NCI-H2081 (cell line): ENCODE measurements at regions not wholly inside any gene's neighbourhood (a gene's known extent, or its start where the extent isn't known, plus 50 kb on each side); places are given as distances from the start of the nearest gene placed in this dataset.
A peak's percentile ranks its signal among the peaks of the same experiment; 100 is the strongest.
"Not testable (repeated sequence)": the region's sequence is repeated elsewhere in the genome, so short reads cannot be mapped to it uniquely, and the experiment has no call there.

ENCODE experiments used
- DNase-seq, 2 experiments: peaks; one replicate each; lab custom pipeline; 2025; lab: John Stamatoyannopoulos, UW

- DNase-seq: no peak
These were observed 203.2 kb downstream of the IZUMO3 start for GRCh38 chr9:24342457-24342856.

DNA sequence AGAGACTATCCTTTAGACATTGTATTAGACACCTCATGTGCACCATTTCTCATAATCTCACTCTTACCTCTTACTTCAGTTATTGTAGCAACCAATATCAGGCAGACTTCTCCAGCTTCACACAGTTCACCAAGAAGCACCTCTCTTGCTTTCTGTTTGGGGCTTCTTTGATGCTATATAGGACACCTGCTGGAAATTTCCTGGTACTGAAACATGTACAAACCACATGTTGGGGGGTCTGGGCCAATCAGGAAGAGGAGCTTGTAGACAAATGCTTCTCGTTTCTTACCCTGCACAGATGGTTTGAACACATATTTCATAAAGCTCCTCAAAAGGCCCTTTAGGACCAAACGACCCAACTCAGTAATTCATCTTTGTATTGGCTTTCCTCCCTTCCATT lies 212.1 kb downstream of the IZUMO3 start:
- no peak for DNase-seq

DNA sequence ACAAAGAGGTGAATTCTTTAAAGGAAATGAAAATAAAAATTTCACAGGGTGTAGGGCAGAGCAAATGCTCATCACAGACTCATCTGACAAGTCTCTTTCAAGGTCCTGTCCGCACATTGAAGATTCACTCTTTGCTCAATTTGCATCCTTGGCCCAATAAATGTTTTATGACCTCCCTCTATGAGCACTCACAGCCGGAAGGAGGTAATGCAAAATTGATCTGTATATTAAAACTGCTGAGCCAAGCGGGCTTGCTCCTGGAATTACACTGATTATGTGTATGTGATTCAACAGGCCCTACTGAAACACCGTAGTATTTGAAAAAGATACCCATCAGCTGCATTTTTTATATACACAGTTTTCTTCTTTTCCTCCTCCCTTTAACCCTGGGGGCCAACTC lies 246.8 kb downstream of the IZUMO3 start:
- DNase-seq: no peak

- no peak for DNase-seq
These were observed 247.8 kb downstream of the IZUMO3 start for GRCh38 chr9:24297931-24298330.

DNA sequence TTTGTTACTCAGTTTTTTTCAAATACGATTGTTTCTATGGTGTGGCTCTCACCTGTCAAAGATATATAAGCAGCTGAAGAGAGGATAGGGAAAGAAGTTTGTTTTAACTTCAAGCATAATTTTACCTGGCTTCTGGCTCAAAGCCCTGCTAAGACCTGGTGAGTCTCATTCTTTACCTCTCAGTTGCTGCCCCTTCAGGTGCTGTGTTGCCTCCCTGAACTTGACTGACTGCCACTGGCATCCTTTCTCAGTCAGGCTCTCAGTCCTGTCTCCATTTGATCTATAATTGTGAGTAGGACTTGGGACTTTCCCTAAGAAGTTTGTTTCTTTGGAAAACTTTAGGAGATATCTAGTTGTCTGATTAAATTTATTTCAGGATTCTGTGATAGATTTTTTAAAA lies 249.6 kb downstream of the IZUMO3 start:
- no peak for DNase-seq

DNA sequence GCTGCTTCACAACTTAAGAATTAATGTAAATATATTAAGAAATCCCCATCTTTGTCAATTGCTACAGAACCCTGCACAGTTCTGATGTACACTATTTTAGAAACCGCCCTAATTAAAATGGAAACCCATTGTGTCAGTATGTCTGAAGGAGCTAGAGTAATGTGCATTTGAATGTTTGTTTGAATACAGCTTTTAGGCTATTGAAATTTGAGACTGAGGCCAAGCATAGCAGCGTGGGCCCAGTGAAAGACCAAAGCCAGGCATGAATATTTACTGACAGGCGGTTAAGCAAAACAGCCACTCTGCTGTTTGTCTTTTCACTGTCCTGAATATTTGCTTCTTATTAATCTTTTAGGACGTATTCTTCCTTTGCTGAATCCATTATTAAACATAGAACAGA lies 252.3 kb downstream of the IZUMO3 start:
- DNase-seq: peak; percentile 25 to 54

DNA sequence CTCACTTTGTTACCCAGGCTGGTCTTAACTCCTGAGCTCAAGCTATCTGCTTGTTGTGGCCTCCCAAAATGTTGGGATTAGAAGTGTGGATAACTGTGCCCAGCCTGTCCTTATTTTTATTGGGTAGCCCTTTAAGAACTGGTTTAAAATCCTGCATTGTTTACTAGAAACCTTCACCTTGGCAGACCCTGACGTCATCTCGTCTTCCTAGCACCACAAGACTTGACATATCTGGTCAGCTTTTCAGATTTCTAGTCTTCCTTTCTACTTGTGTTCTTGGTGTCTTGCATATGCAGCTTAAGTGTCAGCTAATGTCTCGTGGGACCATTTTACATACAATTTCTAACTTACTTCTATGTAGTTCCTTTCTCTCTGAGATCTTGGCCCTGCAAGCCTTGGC lies 258.9 kb downstream of the IZUMO3 start:
- no peak for DNase-seq

DNA sequence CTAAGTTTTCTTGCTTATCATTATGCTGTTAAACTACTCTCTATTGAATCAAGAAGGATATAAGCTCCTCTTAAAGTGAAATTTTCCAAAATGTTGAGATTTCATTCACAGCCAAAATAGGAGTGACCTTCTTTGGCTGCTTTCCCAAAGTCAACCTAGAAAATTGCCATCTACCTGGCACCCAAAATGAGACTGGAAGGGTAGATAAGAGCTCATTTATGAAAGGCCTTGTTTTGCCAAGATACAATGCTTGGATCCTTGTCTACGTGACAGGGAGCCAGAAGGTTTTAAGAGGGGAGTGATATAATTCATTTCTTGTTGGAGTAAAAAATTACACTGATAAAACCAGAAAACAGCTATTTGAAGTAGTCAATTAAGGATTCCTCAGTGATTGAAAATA lies 287.1 kb downstream of the IZUMO3 start:
- peak in 1 of 2 experiments; percentile 65 for DNase-seq

GRCh38 chr9:24257726-24258125 lies 288.0 kb downstream of the IZUMO3 start:
- DNase-seq: peak; percentile 64 to 93

DNA sequence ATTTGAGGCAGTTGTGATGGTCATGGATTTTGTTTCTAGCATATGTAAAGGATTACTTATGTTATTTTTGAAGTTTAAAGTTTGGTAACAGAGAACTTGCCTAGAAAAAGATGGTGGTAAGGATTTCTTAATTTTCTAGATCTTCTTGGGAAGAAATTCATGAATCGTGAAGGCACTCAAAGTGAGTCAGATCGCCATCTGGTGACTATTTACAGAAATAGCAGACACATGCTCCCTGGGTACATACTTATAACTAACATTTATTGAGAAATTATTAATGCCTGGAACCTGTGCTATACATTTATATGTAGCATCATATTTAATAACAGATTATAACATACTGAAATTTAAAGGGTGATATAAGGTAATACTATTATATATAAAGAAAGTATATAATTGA lies 299.7 kb downstream of the IZUMO3 start:
- peak; percentile 40 to 52 for DNase-seq

DNA sequence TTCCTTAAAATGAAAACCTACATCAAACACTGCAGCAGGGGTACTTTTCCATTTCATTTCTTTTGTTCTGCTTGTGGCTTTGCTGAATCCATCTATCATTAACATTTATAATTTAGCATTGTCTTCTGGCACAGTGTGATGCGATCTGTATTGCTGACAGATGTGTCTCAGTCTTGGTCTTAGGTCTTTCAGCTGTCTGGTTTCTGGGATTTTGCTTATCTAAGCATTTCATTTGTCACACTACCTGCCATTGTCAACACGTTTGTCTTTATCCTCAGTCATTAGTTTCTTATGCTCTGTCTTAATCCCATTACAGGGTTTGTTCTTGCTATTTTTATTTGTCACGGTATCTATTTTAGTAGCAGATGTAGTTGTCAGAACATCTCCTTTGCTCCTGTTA lies 303.1 kb downstream of the IZUMO3 start:
- DNase-seq: no peak

DNA sequence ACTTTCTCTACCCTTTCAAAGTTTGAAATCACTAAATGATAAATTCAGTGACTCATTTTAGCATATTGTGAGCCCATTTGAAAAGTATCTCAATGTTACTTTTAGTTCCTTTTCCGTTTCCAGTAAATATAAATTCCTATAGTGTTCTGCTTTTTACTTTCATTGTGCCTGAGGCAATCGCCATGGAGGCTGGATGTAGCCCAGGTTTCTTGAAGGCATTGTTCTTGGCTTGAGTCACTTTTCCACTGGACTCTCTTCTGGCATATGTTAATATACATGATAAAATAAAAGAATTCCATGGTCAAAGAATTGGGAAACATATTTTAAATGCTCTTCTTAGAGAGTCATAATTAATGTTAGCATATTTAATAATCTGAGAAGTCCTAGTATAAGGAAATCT lies 327.0 kb downstream of the IZUMO3 start:
- no peak for DNase-seq

DNA sequence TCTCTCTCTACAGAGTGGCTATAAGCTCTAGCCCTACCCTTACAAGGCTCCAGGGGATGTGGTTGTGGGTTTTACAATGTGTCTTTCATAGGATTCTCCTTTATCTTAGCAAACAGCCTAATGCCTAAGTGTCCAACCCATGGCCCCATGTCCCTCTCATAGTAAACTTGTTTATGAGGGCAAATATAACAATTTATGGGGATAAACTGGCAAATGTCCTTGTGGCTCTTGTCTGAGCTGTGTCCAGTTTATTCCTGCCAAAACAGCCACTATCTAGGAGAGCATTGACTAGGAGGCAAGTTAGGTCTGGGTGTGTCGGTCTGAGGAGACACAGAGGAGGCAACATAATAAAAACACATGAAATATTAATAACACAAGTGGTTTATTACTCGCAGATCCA lies 335.1 kb downstream of the IZUMO3 start:
- no peak for DNase-seq

DNA sequence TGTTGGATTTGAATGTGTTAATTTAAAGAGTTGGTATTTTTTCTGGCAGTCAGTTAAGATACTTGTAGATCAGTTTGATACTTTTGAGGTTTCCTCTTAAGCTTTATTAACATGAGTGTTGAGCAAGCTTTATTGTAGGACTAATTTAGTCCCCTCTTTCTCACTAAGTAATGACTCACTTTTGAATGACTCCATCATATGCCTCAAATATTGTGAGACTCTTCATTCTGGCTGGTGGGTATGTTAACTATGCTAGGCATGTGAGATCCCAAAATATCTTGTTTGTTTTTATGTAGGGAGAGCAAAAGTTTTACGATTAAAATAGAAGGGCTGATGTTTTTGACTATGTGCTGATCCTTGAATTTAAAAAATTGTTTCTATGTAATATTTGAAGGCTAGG lies 355.7 kb downstream of the IZUMO3 start:
- no peak for DNase-seq

DNA sequence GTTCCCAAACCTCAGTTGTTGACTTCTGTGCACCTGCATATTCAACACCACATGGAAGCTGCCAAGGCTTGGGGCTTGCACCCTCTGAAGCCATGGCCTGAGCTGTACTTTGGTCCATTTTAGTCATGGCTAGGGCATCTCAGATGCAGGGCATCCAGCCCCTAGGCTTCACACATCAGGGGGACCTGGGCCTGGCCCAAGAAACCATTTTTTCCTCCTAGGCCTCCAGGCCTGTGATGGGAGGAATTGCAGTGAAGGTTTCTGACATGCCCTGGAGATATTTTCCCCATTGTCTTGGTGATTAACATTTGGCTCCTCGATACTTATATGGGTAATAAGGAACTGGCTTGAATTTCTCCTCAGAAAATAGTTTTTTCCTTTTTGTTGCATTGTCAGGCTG lies 354.5 kb upstream of the ELAVL2 start:
- not testable (repeated sequence) for DNase-seq

DNA sequence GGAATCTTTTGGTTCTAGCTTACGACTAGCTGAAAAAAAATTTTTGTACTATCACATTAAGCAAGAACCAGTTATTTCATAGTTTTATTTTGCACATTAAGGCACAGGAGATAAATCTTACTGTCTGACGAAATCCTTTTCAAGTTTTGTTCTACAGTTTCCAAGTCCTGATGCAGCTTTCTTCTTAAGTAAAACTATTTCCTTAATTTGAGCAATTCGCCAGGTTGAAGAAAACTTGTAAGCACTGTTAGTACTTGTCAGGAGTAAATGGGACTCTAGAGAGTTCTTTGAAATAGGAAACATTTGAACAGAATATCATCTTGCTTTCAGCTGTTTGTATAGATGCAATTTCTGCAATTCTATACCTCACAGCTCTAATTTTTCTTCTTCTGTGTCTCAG lies 318.8 kb upstream of the ELAVL2 start:
- DNase-seq: no peak

- not testable (repeated sequence) for DNase-seq
These were observed 309.0 kb upstream of the ELAVL2 start for GRCh38 chr9:24135072-24135471.

GRCh38 chr9:24132244-24132643 lies 306.2 kb upstream of the ELAVL2 start:
- no peak for DNase-seq

DNA sequence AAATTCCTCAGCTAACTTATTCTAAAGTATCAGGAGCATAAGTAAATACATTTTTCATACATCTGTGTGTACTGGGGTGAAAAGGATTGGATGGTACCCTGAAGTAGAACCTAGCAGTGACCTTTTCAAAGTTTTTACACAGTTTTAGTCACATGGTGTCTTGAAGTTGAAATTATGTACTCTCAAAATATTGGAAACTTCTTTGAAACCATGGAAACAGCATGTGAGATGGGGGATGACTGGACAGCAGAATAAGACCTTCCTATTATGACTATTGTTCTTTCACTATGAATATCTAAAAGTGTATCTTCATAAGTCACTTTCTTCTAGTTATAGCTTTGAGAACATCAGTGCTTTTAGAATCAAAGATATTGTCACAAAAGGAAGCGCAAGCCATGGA lies 301.5 kb upstream of the ELAVL2 start:
- DNase-seq: no peak

- no peak for DNase-seq
These were observed 292.1 kb upstream of the ELAVL2 start for GRCh38 chr9:24118190-24118589.

- DNase-seq: no peak
These were observed 270.7 kb upstream of the ELAVL2 start for GRCh38 chr9:24096756-24097155.

- DNase-seq: no peak
These were observed 269.2 kb upstream of the ELAVL2 start for GRCh38 chr9:24095246-24095645.

GRCh38 chr9:24090566-24090965 lies 264.5 kb upstream of the ELAVL2 start:
- no peak for DNase-seq

DNA sequence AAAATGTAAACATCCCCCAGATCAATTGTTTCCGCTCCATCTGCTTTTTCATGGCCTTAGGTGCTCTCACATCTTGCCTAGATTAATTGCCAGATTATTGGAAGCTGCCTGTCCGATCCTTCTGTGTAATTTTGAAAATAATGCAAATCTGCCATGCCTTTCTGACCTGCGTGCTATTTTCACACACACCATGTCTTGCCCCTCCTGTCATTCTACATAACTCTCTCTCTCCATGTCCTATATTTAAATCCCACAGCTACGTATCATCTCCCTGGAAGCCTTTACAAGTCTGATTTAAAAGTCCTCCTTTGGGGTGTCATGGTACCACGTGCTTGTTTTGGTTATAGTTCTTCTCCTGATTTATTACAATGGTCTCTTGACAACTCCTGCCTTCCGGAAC lies 247.6 kb upstream of the ELAVL2 start:
- no peak for DNase-seq

DNA sequence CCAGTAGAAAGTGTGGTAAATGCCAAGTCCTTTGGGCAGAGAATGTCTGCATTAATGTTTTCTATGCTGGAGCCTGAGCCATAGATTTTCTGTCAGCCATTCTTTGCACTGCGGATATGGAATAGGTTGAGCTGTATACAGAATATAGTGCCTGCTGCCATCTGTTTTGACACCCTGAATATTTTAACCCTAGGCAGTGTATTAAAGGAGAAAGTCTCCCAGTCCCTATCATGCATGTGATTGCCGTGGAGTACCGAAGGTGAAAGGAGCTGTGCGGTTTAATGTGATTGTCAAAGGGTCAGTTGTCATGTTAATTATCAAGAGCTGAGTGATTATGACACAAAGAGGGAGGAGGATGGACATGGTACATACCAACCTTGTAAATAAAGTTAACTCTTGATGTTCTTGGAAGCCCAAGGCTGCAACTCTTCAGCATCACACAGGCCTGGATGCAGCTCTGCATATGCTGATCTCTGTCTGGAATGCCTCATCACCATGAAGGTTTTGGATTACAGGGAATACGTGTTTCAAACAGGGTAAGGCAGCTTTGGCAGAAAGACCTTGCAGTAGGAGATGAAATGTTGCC lies 247.1 kb upstream of the ELAVL2 start:
- DNase-seq: no peak
